ENCODE measurements at regions not wholly inside any gene's neighbourhood (a gene's known extent, or its start where the extent isn't known, plus 50 kb on each side); places are given as distances from the start of the nearest gene placed in this dataset.

DNA sequence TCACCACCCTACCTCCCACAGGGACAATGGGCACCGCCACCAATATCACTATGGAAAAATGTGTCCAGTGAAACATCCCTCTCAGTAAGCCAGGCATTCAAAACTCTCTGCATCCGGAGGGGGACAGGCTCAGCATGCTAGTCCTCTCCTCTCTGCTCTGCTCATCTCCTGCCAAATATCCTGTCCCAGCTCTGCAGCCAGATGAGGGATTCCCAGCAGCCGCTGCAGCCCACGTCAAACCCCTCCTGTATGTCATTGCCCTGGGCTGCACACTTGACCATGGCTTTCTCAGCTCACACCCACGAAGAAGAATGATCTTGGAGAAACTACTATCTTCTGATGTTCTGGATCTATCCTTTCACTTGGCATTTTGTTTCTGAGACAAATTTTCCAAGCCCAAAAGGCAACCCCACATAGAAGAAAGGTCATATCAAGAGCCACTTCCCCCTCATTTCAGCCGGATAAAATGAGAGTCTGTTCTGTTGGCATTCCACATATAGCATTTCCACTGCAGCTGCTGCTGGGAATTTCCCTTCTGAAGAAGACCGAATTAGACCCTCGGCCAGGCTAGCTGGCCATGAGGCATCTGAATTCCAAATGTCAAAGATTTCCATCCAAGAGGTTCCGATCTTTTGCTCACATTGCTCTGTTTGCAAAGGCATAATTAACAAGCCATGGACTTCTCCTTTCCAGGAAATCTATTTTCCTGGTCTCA, 338.0 kb downstream of the ACTL7B start:
- TF ChIP-seq, protein P1, sequence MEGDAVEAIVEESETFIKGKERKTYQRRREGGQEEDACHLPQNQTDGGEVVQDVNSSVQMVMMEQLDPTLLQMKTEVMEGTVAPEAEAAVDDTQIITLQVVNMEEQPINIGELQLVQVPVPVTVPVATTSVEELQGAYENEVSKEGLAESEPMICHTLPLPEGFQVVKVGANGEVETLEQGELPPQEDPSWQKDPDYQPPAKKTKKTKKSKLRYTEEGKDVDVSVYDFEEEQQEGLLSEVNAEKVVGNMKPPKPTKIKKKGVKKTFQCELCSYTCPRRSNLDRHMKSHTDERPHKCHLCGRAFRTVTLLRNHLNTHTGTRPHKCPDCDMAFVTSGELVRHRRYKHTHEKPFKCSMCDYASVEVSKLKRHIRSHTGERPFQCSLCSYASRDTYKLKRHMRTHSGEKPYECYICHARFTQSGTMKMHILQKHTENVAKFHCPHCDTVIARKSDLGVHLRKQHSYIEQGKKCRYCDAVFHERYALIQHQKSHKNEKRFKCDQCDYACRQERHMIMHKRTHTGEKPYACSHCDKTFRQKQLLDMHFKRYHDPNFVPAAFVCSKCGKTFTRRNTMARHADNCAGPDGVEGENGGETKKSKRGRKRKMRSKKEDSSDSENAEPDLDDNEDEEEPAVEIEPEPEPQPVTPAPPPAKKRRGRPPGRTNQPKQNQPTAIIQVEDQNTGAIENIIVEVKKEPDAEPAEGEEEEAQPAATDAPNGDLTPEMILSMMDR (IDR thresholded peaks at IDR 0.05; ENCODE audit: low read length): no peak
- TF ChIP-seq EZH2 (IDR thresholded peaks at IDR 0.05; ENCODE audit: borderline replicate concordance, low read length): no peak

Measured in OCI-LY1 (cell line).